ENCODE measurements at regions not wholly inside any gene's neighbourhood (a gene's known extent, or its start where the extent isn't known, plus 50 kb on each side); places are given as distances from the start of the nearest gene placed in this dataset.

DNA sequence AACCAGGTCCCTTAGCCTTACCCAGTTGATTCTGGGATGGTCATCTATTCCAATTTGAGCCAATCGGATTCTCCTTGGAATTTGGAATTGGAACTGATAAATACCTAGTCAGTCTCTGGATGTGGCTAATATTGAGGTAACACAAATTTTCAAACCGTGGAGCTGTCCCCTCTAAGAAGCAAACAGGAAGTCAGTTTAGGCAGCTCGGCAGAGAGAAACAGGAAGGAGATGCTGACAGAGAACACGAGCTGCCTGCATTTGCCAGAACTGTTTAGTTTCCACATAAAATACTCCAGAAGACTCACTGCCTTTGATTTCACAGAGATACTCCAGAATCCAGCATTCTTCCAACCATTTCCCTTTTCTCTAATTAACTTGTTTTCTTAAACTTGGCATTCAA lies 1024.9 kb downstream of the BCL11A start:
- DNase-seq, result no peak

DNA sequence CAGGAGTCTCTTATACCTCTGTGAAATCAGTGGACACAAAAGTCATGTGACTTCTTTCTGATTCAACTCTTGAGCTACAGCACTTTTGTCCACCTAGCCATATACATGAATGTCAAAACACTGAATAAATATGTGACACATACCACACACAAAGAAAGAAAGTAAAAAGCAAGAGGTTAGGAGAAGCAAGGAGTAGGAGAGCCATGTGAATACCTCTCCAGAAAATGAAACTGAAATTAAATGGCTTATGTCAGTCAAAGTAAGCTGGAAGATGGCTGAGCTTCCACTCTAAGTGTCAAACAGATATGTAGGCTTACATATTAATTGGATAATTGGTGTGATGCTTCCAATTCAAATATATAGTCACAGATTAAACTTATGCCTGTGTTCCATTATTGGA lies 1050.5 kb downstream of the BCL11A start:
- no peak for DNase-seq

DNA sequence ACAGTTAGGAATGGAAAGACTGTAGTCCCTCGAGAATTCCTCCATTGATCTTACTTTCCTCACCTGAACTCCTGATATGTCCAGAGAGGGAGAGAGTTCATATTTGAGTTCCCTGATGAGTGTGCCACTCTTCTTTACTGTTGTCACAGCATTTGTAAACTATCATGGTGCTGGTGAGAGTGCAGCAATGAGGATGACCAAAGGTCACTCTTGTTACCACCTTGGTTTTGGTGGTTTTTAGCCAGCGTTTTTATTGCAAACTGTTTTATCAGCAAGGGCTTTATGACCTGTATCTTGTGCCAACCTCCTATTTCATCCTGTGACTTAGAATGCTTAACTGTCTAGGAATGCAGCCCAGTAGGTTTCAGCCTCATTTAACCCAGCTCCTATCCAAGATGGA lies 1062.5 kb downstream of the BCL11A start:
- no peak for DNase-seq

DNA sequence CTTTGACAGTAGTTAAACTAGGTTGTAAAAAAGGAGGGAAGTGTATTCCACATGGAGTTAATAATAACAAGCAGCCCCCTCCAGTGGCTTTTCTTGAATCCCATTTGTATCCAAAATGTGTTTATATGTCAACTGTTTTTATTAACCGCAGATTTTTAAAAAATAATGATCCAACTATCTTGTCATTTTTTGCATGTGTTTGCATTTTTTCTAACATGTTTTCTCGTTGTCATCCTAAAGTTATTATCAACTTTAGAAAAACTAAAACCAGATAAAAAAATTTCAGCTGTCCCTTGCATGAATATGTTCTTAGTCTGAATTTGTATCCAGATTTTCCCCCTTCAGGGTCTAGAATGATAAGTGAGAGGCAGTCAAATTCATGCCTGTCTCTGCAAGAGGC lies 1063.3 kb downstream of the BCL11A start:
- no peak for DNase-seq

DNA sequence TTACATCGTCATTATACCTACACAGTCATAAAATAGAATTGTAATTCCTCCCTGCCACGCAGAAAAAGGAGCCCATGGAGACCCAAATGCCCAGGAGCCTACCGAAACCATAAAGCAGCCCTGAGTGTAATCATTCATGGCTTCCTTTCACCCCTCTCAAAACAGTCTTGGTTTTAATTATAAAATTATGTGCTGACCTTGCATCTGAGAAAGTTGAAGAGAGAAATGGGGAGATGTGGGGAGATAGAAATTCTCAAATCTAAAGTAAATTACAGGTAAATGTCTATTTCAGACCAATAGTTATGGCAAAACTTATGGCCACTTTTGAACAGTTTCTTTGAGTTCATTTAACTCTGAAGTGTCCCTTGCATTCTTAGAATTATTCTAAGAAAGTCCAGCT lies 1068.8 kb downstream of the BCL11A start:
- DNase-seq, result no peak

DNA sequence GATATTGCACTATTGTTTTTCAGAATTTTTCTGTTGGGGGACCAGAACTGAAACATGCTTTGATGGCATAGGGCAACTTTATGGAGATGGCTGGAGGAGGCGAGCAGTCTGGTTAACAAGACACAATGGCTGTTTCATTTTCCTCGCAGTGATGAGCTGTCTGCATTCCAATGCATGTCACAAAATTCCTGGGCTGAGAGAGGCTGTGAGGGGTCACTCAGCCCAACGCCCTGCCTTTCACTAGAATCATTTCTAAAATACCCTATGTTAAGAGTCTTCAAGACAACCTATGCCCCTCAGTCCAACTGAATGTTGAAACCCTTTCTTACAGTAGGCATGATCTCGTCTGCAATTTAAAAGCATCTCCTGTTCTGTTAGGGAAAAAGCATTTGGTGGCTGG lies 1090.0 kb downstream of the BCL11A start:
- DNase-seq, result no peak

DNA sequence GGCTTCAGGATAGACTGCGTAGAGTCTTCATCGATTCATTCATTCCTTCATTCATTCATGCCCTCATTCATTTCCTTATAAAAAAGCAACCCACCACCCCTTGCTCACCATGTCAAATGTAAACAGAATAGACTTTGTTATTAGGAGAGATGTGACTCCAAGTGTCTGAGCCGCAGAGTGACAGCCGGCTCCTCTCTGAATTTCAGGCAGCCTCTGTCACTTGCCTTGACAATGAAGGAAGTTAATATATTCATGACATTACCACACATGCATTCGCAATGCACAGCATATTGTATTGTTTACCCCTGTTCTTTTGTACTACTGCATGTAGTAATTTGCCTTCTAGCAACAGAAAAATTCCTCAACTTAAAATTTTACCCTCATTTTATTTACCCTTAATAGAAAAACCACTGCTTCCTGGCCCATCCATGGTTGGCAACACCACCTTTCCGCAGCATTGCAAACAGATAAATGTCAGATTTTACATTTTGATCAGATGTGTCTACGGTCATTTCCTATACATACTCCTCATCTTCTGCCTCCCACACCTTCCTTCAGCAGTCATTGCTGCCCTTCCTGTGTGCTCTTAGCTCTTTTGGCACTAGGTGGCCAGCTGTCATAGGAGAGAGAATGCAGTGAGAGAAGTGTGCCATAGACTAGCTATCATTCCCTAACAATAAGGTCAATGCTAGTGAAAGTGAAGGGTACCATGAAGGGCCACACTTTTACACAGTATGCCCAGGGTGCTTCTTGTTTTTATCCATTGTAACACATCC lies 1090.8 kb downstream of the BCL11A start:
- DNase-seq, result no peak

DNA sequence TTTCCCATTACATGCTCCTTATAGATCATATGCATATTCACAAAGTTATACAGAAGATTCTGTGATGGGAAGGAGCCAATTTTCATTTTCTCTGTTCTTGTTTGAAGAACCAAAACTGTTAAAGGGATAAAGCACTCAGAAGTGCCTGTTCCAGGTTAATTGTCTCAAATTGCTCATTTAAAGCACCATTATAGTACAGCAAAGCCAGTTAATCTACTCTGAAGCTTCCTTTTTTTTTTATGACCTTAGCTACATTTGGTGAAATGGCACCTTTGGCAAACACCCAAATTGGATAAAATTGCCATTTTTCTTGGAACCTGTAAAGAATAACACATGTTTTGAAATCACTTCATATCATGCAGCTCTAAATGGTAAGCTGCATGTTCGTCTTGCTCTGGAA lies 1092.3 kb downstream of the BCL11A start:
- DNase-seq, result no peak

DNA sequence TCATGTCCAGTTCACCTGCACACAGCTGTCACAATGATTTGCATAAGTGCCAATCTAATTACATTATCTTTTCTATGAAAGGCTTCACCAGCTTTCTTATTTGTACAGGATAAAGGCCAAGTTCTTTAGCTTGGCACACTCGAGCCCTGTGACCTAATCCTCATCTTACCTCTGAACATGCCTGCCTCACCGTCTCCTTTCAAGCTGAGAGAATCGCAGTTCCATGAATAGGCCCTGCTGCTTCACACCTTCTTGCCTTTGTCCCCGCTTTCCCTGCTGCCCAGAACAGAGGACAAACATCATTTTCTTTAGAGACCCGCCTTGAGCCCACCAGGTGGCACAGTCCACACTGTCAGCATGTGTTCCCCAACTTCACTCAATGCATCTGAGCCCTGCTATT lies 1094.7 kb downstream of the BCL11A start:
- DNase-seq, result no peak

DNA sequence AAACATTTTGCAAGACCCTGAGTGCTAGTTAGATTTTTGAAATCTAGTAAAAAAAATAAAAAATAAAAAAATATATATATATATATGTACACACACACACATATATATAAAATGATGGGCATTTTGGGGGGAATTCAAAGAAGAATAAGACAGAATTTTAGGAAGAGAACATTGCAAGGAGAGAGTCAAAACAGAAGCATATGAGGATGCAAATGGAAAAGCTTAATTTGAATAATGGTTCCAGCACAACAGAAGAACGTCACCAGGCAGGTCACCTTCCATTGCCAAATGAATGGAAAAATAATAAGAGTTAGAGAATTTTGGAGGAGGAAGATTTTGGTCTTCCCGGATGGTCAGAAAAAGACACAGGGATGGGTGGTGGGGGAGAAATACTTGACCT lies 1097.2 kb downstream of the BCL11A start:
- DNase-seq, result no peak

DNA sequence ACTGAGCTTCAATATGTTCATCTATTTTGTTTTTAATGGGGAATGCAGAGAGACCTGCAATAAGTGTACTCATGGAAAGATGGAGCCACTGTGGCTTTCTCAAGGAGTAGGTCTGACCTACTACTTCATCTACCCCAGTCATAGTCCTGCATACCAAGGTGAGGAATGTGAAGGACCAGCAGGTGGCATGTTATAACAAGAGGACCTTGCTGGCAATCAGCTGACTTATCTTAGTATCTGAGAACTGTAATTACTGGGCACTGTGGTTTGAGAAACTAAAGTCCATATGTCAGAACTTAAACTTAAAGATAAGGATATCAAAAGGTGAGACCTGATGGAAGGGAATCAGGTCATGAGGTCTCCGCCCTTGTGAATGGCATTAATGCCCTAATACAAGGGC lies 1104.2 kb downstream of the BCL11A start:
- no peak for DNase-seq

DNA sequence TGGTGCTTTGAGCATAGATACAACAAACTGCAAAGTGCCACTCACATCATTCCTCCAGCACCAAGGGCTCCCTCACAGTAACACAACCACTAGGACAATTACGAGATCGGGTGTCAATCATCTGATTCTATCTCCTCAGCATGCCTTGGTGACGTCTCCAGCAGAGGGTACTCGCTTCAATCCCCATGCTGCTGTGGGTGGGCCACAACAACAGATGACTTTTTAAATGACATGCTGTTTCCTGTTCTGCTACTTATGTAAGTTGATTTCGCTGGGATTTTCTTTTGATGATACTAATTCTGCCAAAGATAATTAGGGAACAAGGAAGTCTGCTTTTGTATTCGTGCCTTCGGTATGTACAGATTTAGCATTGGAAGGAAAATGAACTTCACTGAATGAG lies 1113.0 kb downstream of the BCL11A start:
- no peak for DNase-seq

DNA sequence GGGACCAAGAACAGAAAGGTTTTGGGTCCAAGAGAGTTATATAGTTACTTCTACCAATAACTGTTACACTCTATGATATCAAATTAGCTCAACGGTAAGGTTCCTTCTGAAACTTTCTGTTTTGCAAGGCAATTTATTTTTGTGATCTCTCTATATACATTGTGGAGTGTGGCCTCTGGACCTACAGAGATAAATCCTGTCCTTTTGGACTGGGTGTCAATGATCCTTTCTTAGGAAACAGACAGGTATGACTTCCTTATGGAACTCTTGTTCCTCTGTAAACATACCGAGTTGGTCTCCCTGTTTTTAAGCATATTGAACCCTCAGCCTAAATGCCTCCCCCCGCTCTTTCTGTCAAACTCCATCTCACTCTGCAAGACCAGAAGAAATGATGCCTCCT lies 1117.8 kb downstream of the BCL11A start:
- no peak for DNase-seq

DNA sequence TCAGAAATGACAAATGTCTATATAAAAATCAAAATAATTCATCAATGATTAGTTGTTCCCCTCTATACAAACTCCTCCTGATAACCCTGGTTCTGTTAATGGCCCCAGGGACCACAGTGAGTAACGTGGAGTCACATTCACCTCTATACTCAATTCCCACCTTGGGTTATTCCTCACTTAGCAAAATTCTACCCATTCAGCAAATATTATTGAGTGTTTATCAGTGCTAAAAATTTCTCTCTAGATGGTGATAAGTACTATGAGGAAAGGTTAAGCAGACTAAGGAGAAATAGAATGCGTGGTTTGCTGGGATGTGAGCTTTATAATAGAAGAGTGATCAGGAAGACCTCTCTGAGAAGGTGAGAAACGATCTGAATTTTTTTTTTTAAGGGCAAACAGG lies 1124.5 kb downstream of the BCL11A start:
- no peak for DNase-seq

DNA sequence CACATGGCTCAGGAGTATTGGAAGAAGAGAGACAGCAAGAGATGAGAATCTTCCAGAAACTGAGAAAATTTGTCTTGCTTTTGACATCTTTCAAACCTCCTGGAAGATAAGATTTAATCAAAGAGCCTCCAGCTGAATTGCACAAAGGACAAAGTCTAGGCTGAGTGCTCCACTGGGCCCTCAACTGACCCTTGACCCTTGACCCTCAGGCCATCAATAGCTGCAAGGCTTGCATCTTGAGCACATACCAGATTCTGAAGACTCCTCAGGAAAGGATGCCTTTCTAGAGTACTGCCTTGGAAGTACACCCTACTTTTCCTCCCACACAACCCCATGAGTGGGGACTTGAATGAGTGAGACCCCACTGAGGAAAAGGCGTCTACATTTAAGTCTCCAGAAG lies 1125.5 kb downstream of the BCL11A start:
- DNase-seq, result no peak

DNA sequence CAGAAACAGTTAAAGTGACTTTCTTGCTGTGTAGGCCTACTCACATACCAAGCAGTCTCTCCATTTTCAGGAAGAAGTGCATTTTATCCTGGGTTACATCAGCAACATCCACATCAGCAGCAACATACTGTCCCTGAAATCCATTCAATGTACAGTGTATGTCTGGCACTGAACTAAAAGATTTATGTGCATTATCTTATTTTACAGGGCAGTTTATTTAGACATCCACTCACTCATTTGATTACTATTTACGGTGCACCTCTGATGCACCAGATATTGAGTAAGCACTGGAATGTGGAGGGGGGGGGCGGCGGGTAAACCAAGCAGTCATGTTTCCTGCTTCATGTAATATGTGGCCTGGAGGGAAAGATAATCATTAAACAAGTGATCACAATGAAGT lies 1128.2 kb downstream of the BCL11A start:
- no peak for DNase-seq

DNA sequence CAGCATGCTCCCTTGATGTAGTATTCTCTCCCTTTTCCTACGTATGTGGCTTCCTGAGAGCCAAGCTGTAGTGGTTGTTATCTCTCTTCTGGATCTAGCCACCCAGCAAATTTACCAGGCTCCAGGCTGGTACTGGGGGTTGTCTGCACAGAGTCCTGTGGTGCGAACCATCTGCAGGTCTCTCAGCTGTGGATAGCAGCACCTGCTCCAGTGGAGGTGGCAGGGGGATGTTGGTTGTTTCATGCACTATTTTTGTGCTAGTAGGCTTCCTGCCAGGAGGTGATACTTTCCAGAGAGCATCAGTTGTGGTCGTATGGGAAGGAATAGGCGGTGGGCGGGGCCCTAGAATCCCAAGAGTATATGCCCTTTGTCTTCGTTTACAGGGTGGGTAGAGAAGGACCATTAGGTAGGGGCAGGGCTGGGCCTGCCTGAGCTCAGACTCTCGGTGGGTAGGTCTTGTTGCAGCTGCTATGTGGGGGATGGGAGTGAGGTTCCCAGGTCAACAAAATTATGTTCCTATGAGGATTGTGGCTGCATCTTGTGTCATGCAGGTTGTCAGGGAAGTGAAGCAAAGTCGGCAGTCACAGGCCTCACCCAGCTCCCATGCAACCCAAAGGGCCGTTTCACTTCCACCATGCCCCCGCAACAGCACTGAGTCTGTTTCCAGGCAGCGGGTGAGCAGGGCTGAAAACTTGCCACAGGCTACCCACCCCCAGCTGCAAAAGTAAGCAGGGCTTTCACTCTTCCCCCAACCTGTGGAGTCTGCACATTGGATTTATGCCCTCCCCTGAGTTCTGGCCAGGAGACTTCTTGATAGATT lies 1139.5 kb downstream of the BCL11A start:
- DNase-seq, result no peak

DNA sequence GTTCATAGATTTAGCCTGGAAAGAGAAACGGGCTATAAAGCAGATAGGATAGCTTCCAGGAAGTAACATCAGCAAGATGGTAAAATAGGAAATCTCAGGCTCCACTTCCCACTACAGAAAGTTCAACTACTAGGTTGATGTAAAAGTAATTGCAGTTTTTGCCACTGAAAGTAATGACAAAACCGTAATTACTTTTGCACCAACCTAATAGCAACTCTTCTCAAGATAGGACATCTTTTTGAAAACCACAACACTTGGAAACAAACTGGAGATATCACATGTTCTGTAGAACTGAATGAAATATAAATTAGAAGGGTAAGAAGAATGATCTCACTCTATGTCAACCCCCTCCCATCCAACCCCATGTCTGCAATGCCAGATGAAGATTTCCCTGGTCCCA lies 1154.3 kb downstream of the BCL11A start:
- DNase-seq, result no peak

DNA sequence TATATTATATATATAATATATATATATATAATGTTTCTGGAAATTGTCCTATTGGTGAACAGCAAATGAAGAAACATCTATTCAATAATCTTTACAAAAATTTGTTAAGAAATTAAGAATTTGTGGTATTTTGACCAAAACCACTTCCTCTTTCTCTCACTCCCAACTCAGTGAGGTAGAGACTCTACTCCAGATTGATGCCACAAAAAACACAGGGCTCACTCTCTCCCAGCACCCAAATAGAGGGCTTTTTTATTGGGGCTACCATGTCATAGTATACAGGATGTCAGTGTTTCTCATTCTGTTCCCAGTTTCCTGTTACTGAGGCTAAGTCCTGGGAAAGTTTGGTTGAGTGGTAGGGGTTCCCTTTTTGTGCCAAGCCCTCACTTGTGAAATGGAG lies 1155.4 kb downstream of the BCL11A start:
- no peak for DNase-seq

DNA sequence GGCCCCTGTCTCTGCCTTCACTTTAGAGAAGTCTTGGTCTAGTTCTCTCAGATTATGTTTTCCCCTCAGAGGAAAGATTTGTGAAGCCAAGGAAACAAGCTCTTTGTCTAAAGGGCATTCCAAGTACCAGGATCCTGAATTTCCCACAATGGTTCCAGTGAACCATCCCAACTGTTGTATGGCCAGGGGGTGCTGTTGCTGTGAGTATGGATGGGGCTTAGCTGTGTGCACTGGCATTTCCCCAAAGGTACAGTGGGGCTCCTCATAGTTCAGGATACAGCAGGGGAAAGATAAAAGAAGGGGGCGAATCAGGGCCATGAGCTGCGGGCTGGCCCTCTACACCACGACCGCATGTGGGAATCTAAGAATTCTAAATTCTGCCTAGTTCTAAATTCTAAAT lies 1154.0 kb upstream of the FANCL start:
- no peak for DNase-seq

DNA sequence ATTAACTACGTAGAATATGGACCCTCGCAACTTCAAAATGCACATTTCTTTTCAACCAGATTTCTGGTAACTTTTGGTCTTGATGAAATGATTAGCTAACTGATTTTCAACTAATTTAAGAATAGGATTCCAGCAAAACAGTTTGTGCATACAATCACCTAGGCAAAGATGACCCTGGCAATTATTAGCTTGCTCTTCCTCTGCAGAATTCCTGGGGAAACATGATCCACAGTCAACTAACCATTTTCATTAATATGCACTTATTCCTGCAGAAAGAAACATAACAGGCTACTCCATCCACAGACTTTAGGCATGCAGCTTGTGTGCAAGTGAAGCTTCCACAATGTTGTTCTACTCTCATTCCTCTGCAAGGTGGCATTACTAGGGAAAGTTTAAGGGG lies 1150.8 kb upstream of the FANCL start:
- DNase-seq, result no peak

DNA sequence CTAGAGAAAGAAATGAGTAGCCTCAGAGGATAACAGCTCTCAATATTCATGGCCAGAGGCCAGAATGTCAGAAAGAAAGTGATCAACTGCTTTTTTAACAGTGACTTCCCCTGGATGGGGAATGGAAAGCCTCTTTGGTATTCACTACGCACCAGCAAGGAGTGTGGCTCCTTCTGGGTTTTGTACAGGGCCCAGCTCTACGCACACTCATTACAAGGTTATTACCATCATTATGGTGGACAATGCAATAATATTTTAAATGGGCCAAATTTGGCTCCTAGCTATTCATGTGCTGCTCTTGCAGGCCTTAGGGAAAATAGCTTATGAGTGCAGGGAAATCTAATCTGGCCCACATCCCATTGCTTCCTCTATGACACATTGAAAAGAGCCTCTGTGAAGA lies 1149.5 kb upstream of the FANCL start:
- no peak for DNase-seq

DNA sequence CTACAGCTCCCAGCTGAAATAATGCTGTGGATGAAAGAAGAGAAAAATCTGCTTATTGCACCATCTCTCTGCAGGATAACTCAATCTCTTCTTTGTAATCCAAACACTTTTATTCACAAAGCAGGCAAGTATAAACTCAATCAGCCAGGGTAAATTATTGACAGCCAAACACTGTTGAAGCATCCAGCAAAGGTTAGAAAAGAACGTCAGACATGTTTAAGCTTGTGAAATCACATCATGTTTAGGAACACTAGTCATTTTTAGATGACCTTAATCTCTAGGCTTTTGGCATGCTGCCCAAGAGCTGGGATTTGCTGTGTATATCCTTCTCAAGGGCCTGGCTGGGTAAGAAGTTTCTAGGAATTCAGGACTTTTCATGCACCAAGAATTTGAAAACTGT lies 1148.1 kb upstream of the FANCL start:
- no peak for DNase-seq

DNA sequence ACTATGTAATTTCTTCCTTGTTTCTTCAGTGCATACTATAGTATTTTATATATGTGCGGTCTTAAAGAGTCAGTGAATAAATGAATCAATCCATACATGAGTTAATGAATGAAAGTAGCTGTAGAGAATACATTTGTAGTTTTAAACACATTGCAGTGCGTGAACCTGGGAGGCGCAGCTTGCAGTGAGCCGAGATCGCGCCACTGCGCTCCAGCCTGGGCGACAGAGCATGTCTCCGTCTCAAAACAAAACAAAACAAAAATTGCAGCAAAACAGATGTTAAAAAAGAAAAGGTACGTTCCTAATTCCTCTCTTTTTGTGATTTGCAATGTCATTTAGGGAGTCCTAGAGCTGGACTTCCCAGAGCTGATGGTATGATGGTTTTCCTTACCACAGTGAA lies 1144.8 kb upstream of the FANCL start:
- DNase-seq, result no peak

DNA sequence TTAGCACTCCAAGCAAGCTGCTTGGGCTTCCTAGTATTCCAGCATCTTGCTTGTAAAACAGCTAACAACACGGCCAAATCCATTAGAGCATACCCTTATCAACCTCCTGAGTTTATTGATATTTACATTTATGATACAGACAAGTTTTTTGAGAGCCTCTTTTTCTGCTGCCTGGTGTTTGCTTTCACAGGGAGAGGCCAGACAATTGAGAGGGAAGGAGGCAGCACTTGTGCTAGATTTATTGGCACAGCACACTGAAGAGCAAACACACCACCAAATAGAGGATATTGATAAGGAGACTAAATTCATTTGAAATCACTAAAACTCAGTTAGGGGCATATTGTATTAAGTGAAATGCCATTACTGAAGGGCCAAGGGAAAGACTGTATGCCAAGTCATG lies 1142.3 kb upstream of the FANCL start:
- no peak for DNase-seq
